Panc1 (cell line): ENCODE measurements at regions not wholly inside any gene's neighbourhood (a gene's known extent, or its start where the extent isn't known, plus 50 kb on each side); places are given as distances from the start of the nearest gene placed in this dataset.

Experiments
- ATAC-seq: fragments of 200-7000 bp; cut with Tn5 transposase; 2 replicates; pipeline ENCODE4 v1.9.1; 2020; ENCODE audit warnings: mild to moderate bottlenecking, moderate library complexity
- BruUV-seq: library from RNA; stranded (reverse); fragments of 400-500 nt; replicated peaks from 2 replicates; lab custom pipeline; 2021; lab: Mats Ljungman, UMichigan
- CTCF ChIA-PET: fragments of 300-600 bp; sonication (Branson Sonifier 250); formaldehyde crosslinking; loops from one replicate; lab custom pipeline; 2022; ENCODE audit warnings: antibody characterized with exemption; lab: Charles Lee
- POLR2A ChIA-PET: fragments of 300-600 bp; sonication (Branson Sonifier 250); formaldehyde crosslinking; loops from one replicate; lab custom pipeline; 2022; ENCODE audit warnings: antibody characterized with exemption; lab: Charles Lee
- DNase-seq: peaks from one replicate; pipeline ENCODE4 v3.0.0-alpha.2; 2010; ENCODE audit warnings: low read depth, low spot score
- H3K27ac ChIP-seq: 2 replicates; pipeline ENCODE4 v1.5.1; 2011; ENCODE audit warnings: mild to moderate bottlenecking, low read length, inconsistent platforms
- H3K27me3 ChIP-seq: fragments of 200-500 bp; sonication (Bioruptor generic); 2 replicates; pipeline ENCODE4 v1.6.0; 2014; ENCODE audit warnings: low read length, inconsistent platforms; ENCODE audit not compliant: control insufficient read depth, insufficient read depth
- H3K36me3 ChIP-seq: fragments of 200-500 bp; sonication (Bioruptor generic); 2 replicates; pipeline ENCODE4 v1.5.1; 2014; ENCODE audit warnings: inconsistent platforms, mild to moderate bottlenecking, low read length, moderate library complexity; ENCODE audit not compliant: control insufficient read depth, insufficient read depth
- H3K4me1 ChIP-seq: 2 replicates; pipeline ENCODE4 v1.5.1; 2011; ENCODE audit warnings: inconsistent platforms, mild to moderate bottlenecking, low read length, moderate library complexity; ENCODE audit not compliant: control insufficient read depth, insufficient read depth
- H3K4me3 ChIP-seq, 2 experiments: 2 replicates each; pipeline ENCODE4 v1.5.1; 2011 to 2012; ENCODE audit warnings: low read depth in 2 of 2, low read length in 2 of 2, mild to moderate bottlenecking in 2 of 2, inconsistent platforms in 1 of 2, moderate library complexity in 1 of 2
- H3K9me3 ChIP-seq: fragments of 200-500 bp; sonication (Bioruptor generic); 2 replicates; pipeline ENCODE4 v1.5.1; 2014; ENCODE audit warnings: low read depth, mild to moderate bottlenecking, inconsistent platforms, low read length, moderate library complexity; ENCODE audit not compliant: control insufficient read depth, insufficient read depth
- POLR2AphosphoS5 ChIP-seq: IDR thresholded peaks from 2 replicates; pipeline ENCODE4 v1.6.1; 2012; ENCODE audit warnings: mild to moderate bottlenecking, low read depth, low read length, moderate library complexity
- SIN3A ChIP-seq: IDR thresholded peaks from 2 replicates; pipeline ENCODE4 v1.6.1; 2012; ENCODE audit warnings: low read depth, mild to moderate bottlenecking, low read length, moderate library complexity, borderline replicate concordance; ENCODE audit not compliant: insufficient read depth
- TCF7L2 ChIP-seq: IDR thresholded peaks from 2 replicates; pipeline ENCODE4 v1.6.1; 2011; ENCODE audit warnings: mild to moderate bottlenecking, low read depth, low read length, inconsistent platforms
- in situ Hi-C: cut with HindIII; loops from 2 replicates; pipeline ENCODE4 v1.10.0; 2016; ENCODE audit warnings: low sequenced_read_pairs, low pct_unique_long_range_greater_than_20kb
- intact Hi-C: fragments of 100-400 bp; cut with micrococcal nuclease; formaldehyde crosslinking; loops from one replicate; pipeline ENCODE4 v1.10.0; 2022; ENCODE audit not compliant: unreplicated experiment
- TF ChIP-seq, protein P1 (sequence below): fragments of 450-650 bp; IDR thresholded peaks from 2 replicates; pipeline ENCODE4 v1.5.1; 2017; ENCODE audit warnings: mild to moderate bottlenecking
- TF ChIP-seq, protein P2 (sequence below), 2 experiments: IDR thresholded peaks; 2 replicates each; pipeline ENCODE4 v1.6.1; 2011 to 2012; ENCODE audit warnings: low read depth in 2 of 2, control low read depth in 1 of 2, low read length in 1 of 2, mild to moderate bottlenecking in 1 of 2, moderate library complexity in 1 of 2; ENCODE audit not compliant: insufficient read depth in 1 of 2

DNA sequence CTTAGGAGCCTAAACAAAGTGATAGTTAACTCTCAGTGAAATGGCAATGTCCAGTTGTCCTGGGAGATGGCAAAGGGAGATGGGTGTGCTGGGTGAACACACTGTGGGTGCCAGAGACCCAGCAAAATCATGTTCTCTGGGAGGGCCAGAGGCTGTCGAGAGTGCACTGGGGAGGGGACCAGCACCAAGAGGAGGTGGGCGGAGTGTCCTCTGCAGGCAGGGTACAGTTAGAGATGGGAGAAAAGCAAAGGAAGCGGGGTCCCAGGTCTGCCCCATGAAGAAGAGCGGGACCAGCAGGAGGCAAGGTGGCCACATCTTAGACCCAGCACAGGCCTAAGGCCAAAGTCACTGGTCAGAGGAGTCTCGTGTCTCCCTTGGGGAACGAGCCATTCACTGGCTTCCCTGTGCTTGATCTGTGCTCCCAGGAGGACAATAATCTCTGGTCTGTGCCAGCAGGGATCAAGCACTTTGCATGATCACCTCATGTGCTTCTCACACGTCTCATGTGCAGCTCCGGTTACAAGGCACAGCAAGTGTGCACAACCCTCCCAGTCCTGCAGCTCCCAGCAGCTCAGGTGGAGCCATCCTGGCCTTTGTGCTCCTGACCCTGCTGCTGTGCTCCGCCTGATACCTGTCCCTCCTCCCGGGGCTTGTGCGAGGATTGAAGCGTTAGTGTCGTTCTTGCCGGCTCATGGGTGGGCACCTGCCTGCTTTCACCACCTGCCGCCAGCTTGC is 100.9 kb downstream of the FAM53A start:
- H3K27ac ChIP-seq: no peak overlapping the region
- H3K36me3 ChIP-seq: no peaks in the 10 kb centered on the region
- ChIA-PET CTCF (no interaction called here), POLR2A (no interaction called here)
- H3K9me3 ChIP-seq: no peaks in the 10 kb centered on the region
- no peak overlapping the region for H3K4me3 ChIP-seq
- DNase-seq (no peak), ATAC-seq (no peak)
- H3K27me3 ChIP-seq: no peaks in the 10 kb centered on the region
- in situ Hi-C loops: no loop called here
- H3K4me1 ChIP-seq: peaks cover 2% of the 10 kb centered on the region; the same call in 1 of the 2 replicates
- intact Hi-C loops: no loop called here
- no TSS peak for BruUV-seq
- TF ChIP-seq TCF7L2: no peak
- TF ChIP-seq, protein P1, sequence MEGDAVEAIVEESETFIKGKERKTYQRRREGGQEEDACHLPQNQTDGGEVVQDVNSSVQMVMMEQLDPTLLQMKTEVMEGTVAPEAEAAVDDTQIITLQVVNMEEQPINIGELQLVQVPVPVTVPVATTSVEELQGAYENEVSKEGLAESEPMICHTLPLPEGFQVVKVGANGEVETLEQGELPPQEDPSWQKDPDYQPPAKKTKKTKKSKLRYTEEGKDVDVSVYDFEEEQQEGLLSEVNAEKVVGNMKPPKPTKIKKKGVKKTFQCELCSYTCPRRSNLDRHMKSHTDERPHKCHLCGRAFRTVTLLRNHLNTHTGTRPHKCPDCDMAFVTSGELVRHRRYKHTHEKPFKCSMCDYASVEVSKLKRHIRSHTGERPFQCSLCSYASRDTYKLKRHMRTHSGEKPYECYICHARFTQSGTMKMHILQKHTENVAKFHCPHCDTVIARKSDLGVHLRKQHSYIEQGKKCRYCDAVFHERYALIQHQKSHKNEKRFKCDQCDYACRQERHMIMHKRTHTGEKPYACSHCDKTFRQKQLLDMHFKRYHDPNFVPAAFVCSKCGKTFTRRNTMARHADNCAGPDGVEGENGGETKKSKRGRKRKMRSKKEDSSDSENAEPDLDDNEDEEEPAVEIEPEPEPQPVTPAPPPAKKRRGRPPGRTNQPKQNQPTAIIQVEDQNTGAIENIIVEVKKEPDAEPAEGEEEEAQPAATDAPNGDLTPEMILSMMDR: no peak
- TF ChIP-seq, protein P2, sequence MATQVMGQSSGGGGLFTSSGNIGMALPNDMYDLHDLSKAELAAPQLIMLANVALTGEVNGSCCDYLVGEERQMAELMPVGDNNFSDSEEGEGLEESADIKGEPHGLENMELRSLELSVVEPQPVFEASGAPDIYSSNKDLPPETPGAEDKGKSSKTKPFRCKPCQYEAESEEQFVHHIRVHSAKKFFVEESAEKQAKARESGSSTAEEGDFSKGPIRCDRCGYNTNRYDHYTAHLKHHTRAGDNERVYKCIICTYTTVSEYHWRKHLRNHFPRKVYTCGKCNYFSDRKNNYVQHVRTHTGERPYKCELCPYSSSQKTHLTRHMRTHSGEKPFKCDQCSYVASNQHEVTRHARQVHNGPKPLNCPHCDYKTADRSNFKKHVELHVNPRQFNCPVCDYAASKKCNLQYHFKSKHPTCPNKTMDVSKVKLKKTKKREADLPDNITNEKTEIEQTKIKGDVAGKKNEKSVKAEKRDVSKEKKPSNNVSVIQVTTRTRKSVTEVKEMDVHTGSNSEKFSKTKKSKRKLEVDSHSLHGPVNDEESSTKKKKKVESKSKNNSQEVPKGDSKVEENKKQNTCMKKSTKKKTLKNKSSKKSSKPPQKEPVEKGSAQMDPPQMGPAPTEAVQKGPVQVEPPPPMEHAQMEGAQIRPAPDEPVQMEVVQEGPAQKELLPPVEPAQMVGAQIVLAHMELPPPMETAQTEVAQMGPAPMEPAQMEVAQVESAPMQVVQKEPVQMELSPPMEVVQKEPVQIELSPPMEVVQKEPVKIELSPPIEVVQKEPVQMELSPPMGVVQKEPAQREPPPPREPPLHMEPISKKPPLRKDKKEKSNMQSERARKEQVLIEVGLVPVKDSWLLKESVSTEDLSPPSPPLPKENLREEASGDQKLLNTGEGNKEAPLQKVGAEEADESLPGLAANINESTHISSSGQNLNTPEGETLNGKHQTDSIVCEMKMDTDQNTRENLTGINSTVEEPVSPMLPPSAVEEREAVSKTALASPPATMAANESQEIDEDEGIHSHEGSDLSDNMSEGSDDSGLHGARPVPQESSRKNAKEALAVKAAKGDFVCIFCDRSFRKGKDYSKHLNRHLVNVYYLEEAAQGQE (IDR thresholded peaks at IDR 0.05; ENCODE audit: insufficient read depth in 1 of 2, low read depth in 2 of 2, low read length in 1 of 2): no peak
- TF ChIP-seq SIN3A: no peak
- TF ChIP-seq POLR2AphosphoS5: no peak

DNA sequence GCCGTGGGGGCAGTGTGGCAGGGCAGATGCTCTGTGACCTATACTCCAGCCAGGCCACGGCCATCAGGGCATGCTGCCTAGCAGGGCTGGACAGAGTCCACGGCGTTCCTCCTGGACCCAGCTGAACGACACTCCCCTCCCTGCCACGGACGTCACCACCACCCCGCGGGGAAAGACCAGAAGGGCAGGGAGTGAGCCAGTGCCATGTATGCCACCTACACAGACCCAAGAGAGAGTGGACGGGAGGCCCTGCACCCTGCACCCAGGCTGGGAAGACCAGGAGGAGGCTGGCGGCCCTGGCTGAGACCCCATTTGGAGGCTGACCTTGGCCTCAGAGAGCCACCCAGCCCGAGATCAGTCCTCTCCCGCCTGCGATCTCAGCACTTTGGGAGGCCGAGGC is 101.9 kb downstream of the FAM53A start:
- intact Hi-C loops: no loop called here
- no peak for ATAC-seq
- no peaks in the 10 kb centered on the region for H3K9me3 ChIP-seq

More for the DNA sequence above, 101.9 kb downstream of the FAM53A start:
- in situ Hi-C loops: no loop called here
- Histone ChIP-seq H3K36me3 (no peaks in the 10 kb centered on the region), H3K4me1 (peaks cover 4% of the 10 kb centered on the region; the same call in 1 of the 2 replicates), H3K27ac (no peak overlapping the region), H3K4me3 (no peak overlapping the region), H3K27me3 (no peaks in the 10 kb centered on the region)
- TF ChIP-seq, protein P2 (IDR thresholded peaks at IDR 0.05; ENCODE audit: insufficient read depth in 1 of 2, low read depth in 2 of 2, low read length in 1 of 2): no peak
- TF ChIP-seq, protein P1: no peak
- TF ChIP-seq POLR2AphosphoS5 (no peak), SIN3A (no peak), TCF7L2 (no peak)
- ChIA-PET CTCF (no interaction called here), POLR2A (no interaction called here)
- no peak for DNase-seq
- no TSS peak for BruUV-seq
